Suprapubic skin (tissue), 4 donors: ENCODE measurements at regions not wholly inside any gene's neighbourhood (a gene's known extent, or its start where the extent isn't known, plus 50 kb on each side); places are given as distances from the start of the nearest gene placed in this dataset.
A peak's percentile ranks its signal among the peaks of the same experiment; 100 is the strongest.

Experiments
- DNase-seq, 2 donors: peaks; one replicate each; pipeline ENCODE4 v3.0.0-alpha.2; 2019; ENCODE audit warnings: low spot score in 2 of 2
- H3K27ac ChIP-seq: fragments of 200-600 bp; sonication (generic); one replicate; pipeline ENCODE4 v1.5.1; 2019
- H3K27me3 ChIP-seq: fragments of 200-600 bp; sonication (generic); one replicate; pipeline ENCODE4 v1.5.1; 2019
- H3K36me3 ChIP-seq: fragments of 200-600 bp; sonication (generic); one replicate; pipeline ENCODE4 v1.5.1; 2019
- H3K4me1 ChIP-seq: fragments of 200-600 bp; sonication (generic); one replicate; pipeline ENCODE4 v1.5.1; 2019
- H3K4me3 ChIP-seq: fragments of 200-600 bp; sonication (generic); one replicate; pipeline ENCODE4 v1.5.1; 2019; ENCODE audit warnings: mild to moderate bottlenecking
- H3K9me3 ChIP-seq: fragments of 200-600 bp; sonication (generic); one replicate; pipeline ENCODE4 v1.5.1; 2019
- CTCF ChIP-seq, 2 donors: fragments of 200-600 bp in 1 of 2; fragments of 450-650 bp in 1 of 2; sonication (generic) in 1 of 2; IDR thresholded peaks; one replicate each; pipeline ENCODE4 v1.5.1; 2016 to 2019; ENCODE audit warnings: antibody characterized with exemption in 2 of 2, mild to moderate bottlenecking in 1 of 2, moderate library complexity in 1 of 2
- EP300 ChIP-seq: sonication (generic); formaldehyde crosslinking; IDR thresholded peaks from one replicate; pipeline ENCODE4 v1.6.1; 2017; ENCODE audit warnings: antibody characterized with exemption
- POLR2A ChIP-seq, 2 donors: fragments of 450-650 bp; IDR thresholded peaks; one replicate each; pipeline ENCODE4 v1.6.1; 2017; ENCODE audit warnings: antibody characterized with exemption in 2 of 2, mild to moderate bottlenecking in 2 of 2, moderate library complexity in 2 of 2
- POLR2AphosphoS5 ChIP-seq, 3 donors: sonication (generic); formaldehyde crosslinking; IDR thresholded peaks; one replicate each; pipeline ENCODE4 v1.6.1; 2017; ENCODE audit warnings: antibody characterized with exemption in 3 of 3
- WGBS: methylation state at CpG from one replicate; pipeline ENCODE4 v1.1.5; 2018; 5-methylcytosine and 5-hydroxymethylcytosine counted together

DNA sequence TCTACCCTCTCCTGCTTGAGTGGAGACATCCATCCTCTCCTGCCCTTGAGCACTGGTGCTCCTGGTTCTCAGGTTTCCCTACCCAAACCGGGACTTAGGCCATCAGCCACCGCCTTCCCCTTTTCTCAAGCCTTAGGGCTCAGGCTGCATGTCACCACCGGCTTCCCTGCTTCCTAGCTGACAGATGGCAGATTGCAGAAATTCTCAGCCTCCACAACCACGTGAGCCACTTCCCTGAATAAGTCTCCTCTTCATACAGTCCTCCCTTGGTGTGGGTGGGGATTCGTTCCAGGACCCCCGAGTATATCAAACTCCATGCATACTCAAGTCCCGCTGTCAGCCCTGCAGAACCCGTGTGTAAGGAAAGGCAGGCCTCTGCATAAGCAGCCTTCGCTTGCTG lies 203.5 kb upstream of the ZNF32 start:
- Histone ChIP-seq H3K27me3 (no peaks in the 10 kb centered on the region), H3K27ac (no peak overlapping the region), H3K4me1 (peaks cover 9% of the 10 kb centered on the region), H3K36me3 (no peaks in the 10 kb centered on the region), H3K9me3 (no peaks in the 10 kb centered on the region), H3K4me3 (no peak overlapping the region)
- 72% methylated on average over 9 of the region's 9 CpGs for WGBS
- no peak for DNase-seq
- no peak for TF ChIP-seq EP300
- no peak for TF ChIP-seq CTCF (IDR thresholded peaks at IDR 0.05)
- no peak for TF ChIP-seq POLR2A (IDR thresholded peaks at IDR 0.05)
- TF ChIP-seq POLR2AphosphoS5 (IDR thresholded peaks at IDR 0.05): no peak

DNA sequence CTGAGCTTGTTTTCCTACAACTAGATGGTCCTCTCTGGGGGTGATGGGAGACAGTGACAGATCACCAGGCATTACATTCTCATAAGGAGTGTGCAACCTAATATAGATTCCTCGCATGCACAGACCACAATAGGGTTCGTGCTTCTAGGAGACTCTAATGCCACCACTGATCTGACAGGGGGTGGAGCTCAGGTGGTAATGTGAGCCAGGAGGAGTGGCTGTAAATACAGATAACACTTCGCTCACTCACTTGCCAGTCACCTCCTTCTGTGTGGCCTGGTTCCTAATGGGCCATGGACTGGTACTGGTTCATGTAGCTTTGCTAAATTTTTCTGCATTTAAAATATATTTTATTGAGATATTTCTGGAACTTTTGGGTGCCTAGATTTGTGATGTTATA lies 202.3 kb upstream of the ZNF32 start:
- H3K36me3 ChIP-seq: no peaks in the 10 kb centered on the region
- WGBS: 87% methylated on average over 3 of the region's 3 CpGs
- H3K27ac ChIP-seq: no peak overlapping the region

DNA sequence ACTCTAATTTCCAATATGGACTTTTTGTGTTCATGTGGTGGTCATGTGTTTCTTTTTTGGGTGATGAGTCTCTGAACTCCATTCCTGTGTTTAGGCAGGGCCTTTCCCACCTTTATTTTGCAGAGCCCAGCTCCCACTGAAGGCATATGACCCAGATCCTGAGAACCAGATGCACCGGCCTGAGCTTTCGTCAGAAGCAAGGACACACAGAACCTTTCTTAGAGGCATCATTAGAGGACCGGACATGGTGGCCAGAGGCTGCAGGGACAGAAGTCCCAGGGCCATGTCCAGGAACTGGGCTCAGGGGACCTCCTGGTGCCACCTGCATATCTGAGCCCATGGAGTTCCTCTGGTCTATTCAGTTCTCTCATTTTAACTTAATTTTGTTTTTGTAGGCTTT lies 200.9 kb upstream of the ZNF32 start:
- peaks cover 32% of the 10 kb centered on the region for H3K4me1 ChIP-seq
- H3K27me3 ChIP-seq: no peaks in the 10 kb centered on the region
- TF ChIP-seq POLR2A (IDR thresholded peaks at IDR 0.05): no peak
- TF ChIP-seq EP300: no peak
- TF ChIP-seq POLR2AphosphoS5 (IDR thresholded peaks at IDR 0.05): no peak
- no peak for TF ChIP-seq CTCF (IDR thresholded peaks at IDR 0.05)
- DNase-seq: peak in 1 of 2 donors; percentile 58
- no peaks in the 10 kb centered on the region for H3K36me3 ChIP-seq
- H3K27ac ChIP-seq: no peak overlapping the region
- 100% methylated on average over 3 of the region's 3 CpGs for WGBS
- H3K4me3 ChIP-seq: no peak overlapping the region
- H3K9me3 ChIP-seq: no peaks in the 10 kb centered on the region

More for the DNA sequence above, 202.3 kb upstream of the ZNF32 start:
- Histone ChIP-seq H3K4me3 (no peak overlapping the region), H3K27me3 (no peaks in the 10 kb centered on the region), H3K9me3 (no peaks in the 10 kb centered on the region), H3K4me1 (peaks cover 17% of the 10 kb centered on the region)
- no peak for DNase-seq
- TF ChIP-seq POLR2A (IDR thresholded peaks at IDR 0.05) (no peak), EP300 (no peak), CTCF (IDR thresholded peaks at IDR 0.05) (no peak), POLR2AphosphoS5 (IDR thresholded peaks at IDR 0.05) (no peak)

DNA sequence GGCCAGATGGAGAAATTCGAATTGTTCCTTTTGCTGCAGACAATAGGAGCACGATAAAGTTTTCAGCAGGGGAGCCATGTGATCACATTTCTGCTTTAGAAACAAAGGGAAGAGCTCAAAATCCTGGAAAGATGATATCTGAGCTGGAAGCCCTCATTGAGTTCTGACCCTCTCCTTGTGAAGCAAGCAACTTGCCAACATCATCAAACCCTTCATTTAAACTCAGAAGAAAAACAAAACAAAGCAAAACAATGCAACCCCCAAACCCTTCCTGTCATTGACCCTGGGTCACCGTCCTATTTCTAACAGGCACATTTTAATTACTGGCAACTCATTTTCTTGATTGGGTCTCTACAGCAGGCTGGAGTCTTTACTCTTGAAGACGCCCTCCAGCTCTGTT lies 198.3 kb upstream of the ZNF32 start:
- H3K27ac ChIP-seq: peak overlapping the region; percentile 30

DNA sequence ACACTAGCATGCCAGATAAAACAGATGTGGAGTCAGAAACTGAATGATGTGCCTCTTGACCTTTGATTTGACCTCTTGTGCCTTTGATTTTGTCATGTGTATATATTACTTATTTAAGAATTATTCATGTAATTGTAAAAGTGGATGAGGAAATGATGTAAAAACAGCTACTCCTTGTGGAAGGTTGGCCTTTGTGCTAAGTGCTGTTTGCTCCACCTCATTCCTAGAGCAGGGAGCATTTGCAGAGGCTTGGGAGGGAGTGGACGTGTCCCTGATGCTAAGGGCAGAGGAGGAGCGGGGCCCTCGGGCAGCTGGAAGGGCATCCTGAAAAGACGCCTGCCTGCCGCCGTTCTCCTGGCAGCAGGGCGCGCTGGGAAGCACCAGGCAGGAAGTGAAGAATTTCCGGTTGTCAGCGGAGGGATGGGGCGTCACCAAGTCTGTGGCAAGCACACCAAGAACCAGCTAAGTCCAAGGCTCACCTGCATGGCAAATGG lies 197.6 kb upstream of the ZNF32 start:
- Histone ChIP-seq H3K27me3 (no peaks in the 10 kb centered on the region), H3K36me3 (no peaks in the 10 kb centered on the region), H3K4me3 (no peak overlapping the region), H3K27ac (peak overlapping the region; percentile 30), H3K9me3 (no peaks in the 10 kb centered on the region), H3K4me1 (peaks cover 41% of the 10 kb centered on the region)
- TF ChIP-seq POLR2A (IDR thresholded peaks at IDR 0.05) (no peak), POLR2AphosphoS5 (IDR thresholded peaks at IDR 0.05) (peak in 1 of 3 donors; percentile 31)
- peak in 1 of 2 donors; percentile 81 for DNase-seq
- WGBS: 52% methylated on average over 11 of the region's 11 CpGs

More for the DNA sequence above, 198.3 kb upstream of the ZNF32 start:
- no peak overlapping the region for H3K4me3 ChIP-seq
- WGBS: 78% methylated on average over 4 of the region's 4 CpGs
- no peaks in the 10 kb centered on the region for H3K9me3 ChIP-seq
- no peak for TF ChIP-seq POLR2AphosphoS5 (IDR thresholded peaks at IDR 0.05)
- no peaks in the 10 kb centered on the region for H3K27me3 ChIP-seq
- DNase-seq: no peak
- no peaks in the 10 kb centered on the region for H3K36me3 ChIP-seq
- H3K4me1 ChIP-seq: peaks cover 41% of the 10 kb centered on the region

- H3K27ac ChIP-seq: no peak overlapping the region
- WGBS: 70% methylated on average over 5 of the region's 5 CpGs
Measured at GRCh38 chr10:43845121-43845520, 196.4 kb upstream of the ZNF32 start.

More at GRCh38 chr10:43845121-43845520, 196.4 kb upstream of the ZNF32 start:
- Histone ChIP-seq H3K36me3 (no peaks in the 10 kb centered on the region), H3K27me3 (no peaks in the 10 kb centered on the region), H3K4me1 (peaks cover 41% of the 10 kb centered on the region), H3K4me3 (no peak overlapping the region), H3K9me3 (no peaks in the 10 kb centered on the region)
- TF ChIP-seq POLR2AphosphoS5 (IDR thresholded peaks at IDR 0.05) (no peak), CTCF (IDR thresholded peaks at IDR 0.05) (no peak), EP300 (no peak), POLR2A (IDR thresholded peaks at IDR 0.05) (no peak)
- DNase-seq: no peak
